DMS79 treated with DMSO at 0.1 percent for 48 hours (cell line): ENCODE measurements at regions not wholly inside any gene's neighbourhood (a gene's known extent, or its start where the extent isn't known, plus 50 kb on each side); places are given as distances from the start of the nearest gene placed in this dataset.

Source experiments
- DNase-seq: peaks from one replicate; lab custom pipeline; 2025; lab: John Stamatoyannopoulos, UW

DNA sequence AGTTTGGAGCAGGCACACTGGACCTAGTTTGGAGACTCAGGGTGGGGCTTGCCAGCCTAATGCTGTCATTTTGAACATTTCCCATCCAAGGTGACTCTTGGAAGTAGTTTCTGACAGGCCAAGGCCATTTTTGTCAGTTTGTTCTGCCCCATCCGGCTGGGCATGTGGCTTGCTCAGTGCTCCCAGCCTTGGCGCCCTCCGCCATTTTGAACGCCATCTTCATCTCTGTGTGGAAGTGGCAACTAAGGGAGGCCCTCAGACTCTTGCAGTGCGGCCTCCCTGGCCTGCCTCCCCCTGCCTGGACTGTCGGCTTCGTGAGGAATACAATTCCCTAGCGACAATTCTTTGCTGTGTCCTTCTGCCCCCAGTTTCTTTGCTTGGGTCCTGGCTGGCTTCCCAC lies 150.6 kb upstream of the RGMA start:
- DNase-seq: no peak

DNA sequence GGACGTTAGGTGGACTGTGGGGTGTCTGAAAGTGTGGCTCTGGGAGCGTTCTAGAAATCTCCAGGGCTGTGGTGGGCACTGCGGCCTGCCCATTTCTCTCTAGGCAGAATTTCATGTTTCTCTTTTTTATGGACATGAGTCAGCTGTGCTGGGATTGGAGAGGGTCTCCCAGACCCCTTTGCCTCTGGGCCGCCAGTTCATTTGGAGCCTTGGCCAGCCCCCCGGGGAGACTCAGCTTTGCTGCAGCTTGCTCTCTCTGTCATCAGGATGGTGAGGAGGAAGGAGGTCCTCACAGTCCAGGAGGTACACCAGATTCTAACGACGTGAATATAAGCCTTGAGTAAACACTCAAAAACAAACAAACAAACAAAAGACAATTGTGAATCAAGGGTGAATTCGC lies 149.6 kb upstream of the RGMA start:
- no peak for DNase-seq

DNA sequence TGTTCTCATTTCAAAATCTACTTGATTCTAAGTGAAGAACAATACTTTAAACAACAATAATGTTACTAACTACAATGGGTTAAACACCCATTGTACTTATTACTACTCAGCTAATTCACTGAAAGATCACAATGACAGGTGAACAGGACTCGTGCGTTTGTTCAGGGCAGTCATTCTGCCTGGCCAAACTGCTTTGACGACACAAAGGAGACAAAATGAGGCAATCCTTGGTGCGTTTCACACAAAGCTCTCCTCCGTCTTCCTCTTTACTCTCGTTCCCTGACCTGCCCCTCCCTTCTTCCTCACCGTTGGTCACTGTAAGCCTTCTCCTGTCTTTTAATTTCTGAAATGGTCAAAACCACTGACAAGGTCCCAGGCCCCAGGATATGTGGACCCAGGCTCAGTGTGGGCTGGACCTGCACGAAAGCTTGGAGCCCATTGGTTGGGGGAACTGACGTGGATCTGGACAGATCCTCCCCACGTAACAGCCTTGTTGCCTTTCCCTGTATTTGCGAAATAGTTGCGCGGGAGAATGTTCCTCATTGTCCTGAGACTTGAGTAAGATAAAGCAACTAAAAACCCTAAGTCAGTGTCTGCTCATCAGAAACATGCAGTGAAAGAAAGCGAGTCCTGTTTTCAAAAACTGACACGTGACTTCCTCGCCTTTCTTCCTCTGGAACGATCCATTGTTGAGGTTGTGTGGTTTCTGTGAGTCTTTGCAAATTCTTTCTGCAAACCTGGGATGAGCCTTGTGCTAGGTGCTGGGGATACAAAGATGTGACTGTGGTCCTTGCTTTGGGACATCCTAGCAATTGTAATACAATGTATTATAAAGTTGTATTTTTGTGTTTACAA lies 147.1 kb upstream of the RGMA start:
- no peak for DNase-seq

DNA sequence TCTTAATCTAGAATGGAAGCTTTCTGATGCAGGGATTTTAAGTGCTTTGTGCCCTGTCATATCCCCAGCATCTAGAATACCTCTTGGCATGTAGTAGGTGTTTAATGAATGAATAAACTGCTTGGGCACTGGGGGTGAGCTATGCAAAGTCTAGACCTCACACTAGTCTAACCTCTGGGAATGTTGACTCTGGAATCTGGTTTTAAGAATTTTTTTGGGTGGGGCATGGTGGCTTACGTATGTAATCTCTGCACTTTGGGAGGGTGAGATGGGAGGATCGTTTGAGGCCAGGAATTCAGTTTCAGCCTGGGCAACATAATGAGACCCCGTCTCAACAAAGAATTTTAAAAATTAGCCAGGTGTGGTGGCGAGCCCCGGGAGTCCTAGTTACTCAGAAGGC lies 146.3 kb upstream of the RGMA start:
- DNase-seq: no peak

DNA sequence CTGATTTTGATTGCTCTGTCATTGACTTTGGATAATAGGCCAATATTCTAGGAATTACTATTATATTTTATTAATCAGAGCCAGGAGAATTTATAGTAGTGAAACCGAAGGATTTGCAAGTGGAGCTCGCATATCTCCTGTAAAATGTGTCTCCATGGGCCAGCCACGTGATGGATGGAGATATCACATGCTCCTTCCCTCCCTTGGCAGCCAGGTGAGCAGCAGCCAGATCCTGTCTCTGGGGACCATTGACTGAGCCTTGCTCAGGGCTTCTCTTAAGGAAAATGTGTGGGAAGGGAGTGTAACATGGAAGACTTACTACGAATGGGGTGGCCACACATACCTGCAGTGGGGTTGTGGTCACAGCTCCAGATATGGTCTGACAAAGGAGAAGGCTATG lies 144.7 kb upstream of the RGMA start:
- DNase-seq: no peak

DNA sequence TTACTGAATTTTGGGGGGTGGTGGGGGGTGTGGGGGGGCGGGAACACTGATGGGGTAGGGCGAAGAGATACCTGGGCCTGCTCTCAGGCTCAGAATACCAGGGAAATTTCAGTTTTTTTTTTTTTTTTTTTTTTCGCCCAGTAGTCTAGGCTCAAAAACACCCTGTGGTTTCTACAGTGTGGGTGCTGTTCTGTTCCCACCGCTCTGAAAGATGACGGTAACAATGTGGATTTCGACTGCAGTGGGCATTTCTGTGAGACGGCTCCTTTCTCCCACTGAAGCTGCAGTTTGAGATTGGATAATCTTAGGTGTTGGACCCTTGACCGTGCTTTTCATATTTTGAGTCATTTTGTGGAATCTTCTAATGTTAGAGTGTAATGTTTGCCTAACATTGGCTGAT lies 143.8 kb upstream of the RGMA start:
- no peak for DNase-seq

DNA sequence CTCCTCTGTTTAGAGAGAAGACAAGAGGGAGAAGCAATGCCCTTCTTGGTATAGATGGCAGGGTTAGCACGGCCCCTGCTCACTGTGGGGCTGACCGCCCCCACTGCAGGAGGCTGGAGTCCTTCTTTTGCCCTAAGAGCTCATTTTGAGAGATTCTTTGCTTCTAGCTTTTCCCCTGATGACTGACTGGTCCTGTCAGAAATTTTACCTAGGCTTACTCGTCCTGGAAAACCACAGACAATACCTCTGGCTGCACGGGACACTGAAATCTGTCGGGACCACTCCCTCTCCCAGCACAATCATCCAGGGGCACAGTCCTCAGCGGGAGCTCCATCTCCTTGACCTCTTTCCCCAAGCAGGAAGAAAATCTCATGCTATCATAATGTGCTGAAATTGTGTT lies 143.0 kb upstream of the RGMA start:
- no peak for DNase-seq

DNA sequence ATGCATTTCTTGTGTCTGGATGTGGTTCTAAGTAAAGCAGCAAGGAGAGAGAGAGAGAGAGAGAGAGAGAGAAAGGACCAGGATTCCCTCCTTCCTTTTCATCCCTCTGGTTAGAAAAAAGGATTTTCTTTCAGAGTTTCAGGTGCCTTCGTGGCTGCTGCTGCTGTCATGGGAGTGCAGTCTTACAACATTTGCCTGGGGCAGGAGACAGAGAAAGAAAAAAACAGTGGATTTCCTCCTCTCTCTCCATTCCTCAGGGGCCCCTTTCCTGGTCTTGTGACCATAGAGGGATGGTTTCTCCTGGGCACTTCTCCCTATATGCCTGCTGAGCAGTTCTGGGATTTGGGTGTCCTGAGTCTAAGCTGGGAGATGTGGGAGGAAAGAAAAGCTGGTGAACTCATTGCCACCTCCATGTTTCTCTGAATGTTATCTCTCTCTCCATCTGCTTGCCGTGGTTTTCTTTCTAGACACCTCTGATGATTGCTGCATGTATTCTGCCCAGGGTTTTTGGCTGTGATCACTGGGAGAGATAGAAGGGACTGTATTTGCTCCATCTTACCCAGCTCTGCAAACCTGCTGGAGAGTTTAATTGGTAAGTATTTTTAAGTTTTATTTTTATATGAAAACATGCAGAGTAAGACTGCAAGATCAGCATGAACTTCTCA lies 142.4 kb upstream of the RGMA start:
- no peak for DNase-seq

DNA sequence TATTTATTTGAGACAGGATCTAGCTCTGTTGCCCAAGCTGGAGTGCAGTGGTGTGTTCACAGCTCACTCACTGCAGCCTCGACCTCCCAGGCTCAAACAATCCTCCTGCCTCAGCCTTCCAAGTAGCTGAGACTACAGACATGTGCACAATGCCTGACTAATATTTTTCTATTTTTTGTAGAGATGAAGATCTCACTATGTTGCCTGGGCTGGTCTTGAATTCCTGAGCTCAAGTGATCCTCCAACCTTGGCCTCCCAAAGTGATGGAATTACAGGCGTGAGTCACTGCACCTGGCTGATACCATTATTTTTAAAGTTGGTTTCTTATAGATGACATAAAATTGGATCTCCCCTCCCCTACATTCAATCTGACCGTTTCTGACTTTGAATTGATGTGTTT lies 139.5 kb upstream of the RGMA start:
- no peak for DNase-seq

DNA sequence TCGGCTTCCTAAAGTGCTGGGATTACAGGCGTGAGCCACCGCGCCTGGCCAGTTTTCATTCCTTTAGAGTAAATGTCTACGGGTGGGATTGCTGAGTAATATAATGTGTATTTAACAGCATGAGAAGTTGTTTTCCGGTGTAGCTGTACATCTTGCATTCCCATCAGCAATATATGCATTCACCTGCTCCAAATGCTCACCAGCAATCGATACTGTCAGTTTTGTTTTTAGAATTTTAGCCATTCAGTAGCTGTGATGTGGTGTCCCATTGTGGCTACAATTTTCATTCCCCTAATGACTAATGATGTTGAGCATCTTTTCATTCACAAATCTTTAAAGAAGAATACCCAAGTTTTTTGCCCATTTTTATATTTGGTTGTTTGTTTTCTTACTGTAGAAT lies 134.8 kb upstream of the RGMA start:
- DNase-seq: no peak

DNA sequence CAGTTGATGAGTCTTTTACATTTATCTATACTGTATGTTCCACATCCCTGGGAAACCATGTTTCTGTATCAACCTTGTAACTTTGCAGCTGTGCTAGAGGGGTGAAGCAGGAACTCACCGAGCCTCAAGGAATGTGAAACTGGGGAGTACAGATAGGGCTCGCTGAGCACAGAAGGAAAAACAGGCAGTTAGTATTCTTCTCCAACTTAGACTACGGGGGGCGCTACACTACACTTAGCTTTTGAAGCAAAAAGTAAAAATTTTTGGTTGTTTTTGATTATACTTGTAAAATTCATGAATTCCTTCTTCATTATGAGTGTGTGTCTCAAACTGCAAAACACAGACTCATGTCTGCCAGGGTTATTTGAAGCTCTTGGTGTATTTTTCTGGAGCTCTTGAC lies 132.7 kb upstream of the RGMA start:
- DNase-seq: no peak

DNA sequence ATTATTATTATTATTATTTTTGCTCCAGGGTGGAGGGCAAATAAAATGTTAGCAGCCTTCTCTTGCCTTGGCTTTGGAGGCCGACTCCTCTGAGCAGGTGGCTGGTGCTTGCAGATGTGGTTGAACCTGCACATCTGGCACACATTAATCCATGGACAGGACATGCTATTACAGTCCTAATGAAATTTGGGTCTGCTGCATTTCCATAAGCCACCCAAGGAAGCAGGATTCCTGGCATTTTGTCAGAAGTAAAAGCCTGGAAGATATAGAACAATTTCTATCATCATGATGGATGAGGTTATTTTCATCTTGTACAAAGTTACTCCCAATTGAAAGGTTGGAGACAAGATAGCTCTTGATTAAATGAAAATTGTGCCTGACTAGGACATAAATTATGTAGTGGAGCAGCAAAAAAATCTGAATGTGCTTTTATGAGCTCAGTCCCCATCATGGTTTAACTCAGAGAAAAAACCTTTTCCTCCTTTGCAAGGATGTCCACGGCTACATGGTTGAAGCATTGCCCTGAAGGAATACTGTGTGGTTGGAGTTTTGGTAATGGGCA lies 130.9 kb upstream of the RGMA start:
- DNase-seq: no peak

DNA sequence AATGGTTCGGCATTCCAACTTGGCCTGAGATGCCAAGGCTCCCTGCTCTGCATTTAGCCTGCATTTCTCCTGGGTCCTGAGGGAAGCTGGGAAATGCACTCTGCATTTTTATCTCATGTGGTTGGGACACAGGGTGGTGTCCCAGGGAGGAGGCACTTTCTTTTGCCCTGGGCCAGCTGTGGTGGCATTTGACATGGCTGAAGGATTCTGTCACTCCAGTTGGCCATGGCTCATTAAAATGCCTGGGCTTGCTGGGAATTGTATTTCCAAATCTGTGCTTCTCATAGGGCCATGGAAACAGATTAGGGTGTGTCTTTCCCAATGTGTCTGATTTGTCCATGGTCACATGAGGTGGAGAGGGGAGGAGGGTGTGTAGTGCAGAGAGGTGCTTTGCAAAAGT lies 128.3 kb upstream of the RGMA start:
- DNase-seq: no peak

DNA sequence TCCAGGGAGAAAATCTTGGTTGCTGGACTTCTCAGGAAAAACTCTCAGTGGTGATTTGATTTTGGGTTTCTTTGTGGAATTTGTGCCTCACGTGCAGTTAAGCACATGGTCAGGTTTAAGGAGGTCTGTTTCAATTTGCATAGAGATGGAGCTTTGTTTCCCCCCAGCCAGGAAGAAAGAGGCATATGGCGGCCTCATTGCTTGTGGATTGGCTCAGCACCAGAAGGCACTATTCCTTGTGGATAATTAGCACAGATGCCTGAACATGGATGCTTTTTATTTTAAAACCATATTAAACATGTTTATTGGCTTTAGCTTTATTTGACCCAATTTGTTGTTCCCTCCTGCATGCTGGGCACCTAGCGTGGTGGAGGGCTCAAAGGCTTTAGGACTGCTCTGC lies 125.1 kb upstream of the RGMA start:
- DNase-seq: no peak

DNA sequence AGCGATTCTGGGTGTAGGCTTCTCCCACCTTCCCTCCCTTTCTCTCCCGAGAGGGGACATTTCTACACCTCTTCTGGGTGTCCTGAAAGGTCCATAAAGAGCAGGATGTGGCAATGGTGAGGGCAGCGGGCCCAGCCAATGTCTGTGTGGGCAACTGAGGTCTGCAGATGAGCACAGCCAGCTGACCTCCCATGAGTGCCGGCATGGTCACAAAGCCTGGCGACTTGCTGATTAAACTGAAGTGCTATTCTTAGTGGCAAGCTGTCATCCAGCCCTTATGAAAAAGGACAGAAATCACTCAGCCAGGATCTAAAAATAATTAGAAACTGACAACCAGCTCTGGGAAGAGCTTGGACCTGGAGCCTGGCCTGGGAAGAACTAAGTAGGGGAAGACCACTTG lies 124.3 kb upstream of the RGMA start:
- no peak for DNase-seq

DNA sequence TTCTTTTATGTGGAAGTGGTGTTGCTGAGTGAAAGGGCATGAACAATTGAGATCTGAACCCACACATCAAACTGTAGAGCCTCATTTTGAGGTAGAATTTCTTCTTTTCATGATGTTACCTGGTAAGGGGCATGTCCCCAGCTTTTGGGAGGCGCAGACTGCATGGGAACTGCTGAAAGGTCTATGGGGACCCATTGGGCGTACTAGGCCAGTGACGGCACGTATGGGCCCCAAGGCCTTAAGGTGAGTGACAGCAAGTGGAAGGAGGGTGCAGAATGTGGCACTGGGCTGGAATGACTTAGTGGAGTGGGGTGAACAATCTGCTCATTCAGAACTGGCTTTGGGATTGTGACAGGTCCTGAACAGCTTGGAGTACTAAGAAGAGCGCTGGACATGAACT lies 123.6 kb upstream of the RGMA start:
- no peak for DNase-seq

DNA sequence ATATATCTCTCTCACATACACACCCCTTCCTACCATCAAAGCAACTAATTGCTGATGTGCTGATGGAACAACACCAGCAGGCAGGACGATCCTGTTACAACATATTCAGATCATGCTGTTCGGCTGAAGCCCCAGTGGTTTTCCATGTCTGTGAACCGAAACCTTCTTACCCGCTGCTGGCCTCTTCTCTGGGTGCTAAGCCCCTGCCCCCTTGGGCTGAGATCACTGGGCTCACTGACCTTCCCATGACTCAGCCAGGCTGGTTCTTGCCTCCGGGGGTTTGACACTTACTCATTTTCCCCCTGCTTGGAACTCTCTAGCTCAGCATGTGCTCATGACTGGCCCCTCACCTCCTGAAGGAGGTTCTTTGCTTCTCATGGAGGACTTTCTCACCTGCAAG lies 122.0 kb upstream of the RGMA start:
- DNase-seq: no peak

DNA sequence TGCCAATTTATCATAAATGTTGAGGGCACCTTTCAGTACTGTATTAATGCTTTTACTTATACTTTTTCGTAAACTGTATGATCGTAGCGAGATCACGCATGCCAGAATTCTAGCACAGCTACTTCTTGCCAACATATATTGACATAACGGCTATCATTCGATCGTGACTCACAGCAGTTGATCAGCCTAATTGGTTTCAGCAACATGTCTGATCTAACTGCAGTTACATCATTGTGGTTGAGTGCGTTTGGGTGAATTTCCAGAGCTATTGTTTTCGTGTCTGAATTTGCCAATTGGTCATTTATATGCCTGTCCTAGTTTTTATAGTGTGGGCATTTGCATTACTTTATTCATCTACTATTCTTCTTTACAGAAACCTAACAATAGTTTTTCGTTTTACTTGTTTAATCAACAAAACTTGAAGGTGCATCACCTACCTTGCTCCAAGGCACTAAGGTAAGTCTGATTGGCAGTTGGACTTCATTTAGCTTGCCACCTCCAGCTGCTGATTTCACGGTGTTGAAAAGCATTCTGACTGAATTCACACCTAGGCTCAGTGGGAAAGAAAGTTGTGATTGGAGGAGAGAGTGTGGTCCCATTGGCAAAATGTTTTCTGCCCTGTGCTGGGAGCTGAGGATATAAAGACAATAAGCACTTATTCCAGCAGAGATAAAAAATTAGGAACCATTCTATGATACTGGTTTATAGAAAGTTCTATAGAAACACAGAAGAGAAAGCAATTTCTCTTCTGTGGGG lies 120.9 kb upstream of the RGMA start:
- DNase-seq: no peak

DNA sequence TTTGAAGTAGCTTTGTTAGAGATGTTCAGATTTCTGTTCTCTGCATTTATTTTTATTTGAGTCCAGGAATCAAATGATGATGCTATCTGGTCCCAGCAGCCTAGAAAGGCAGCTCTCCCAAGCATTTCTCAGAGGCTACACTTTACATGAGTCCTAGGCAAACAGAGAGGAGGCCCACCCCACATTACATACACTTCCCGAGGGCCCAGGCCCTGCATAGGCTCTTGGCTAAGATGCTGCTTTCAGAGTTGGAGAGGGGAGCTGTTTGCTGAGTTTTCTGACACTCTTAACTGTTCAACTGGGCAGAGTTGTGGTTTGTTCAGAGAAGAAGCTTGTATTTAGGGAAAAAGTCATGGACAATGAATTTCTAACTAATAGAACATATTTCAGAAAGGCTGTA lies 117.9 kb upstream of the RGMA start:
- DNase-seq: no peak

DNA sequence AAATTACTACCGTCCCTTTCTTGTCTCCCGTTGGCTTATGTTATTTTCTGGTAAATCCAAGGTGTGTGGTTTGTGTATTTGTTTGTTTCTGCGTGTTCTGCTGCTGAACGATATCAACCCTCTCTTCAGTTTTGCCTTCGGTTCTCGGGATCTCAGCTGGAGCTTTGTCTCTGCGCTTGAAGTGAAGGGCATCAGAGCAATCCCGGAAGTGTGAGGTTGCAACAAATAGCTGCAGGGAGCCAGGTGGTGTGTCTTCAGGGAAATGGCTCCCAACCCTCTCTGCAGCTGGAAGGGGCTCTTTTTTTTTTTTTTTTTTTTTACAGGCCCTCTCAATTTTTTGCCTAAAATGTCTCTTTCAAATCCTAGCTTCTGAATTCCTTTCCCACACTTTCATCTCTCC lies 116.4 kb upstream of the RGMA start:
- no peak for DNase-seq

DNA sequence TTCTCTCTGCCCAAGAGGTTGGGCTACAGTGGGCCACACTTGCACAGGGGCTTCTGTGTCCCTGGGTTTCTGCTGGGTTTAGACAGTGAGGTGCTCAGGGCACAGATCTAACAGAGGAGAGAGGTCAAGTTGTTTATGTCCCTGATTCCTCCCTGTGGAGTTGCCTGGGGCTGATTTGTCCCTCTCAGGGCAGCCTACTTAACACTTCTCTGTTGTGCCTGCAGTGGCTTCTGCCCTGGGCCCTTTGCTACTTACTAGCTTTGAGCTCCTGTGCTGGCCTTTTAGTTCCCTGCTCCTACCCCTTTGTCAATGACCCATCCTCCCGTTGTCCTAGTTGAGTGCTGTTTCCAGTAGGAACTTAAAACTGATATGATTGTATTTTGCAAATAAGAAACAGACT lies 114.0 kb upstream of the RGMA start:
- no peak for DNase-seq

DNA sequence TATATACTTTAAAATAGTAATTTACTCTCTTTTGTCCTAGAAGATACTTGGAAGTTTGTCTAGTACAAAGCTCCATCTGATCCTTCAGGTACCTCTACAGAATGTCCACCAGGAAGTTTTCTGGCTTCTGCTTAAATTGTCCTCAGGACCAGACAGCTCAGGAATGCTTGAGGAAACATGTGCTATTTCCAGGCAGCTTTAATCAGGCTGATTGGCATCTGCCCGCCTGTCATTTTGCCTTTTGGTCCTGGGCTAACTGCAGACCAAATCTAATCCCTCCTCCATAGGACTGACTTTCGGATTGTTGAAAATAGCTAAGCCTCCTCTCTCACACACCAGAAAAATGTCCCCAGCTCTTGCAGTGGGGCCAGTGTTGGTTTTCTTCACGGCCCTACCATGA lies 113.4 kb upstream of the RGMA start:
- DNase-seq: no peak

DNA sequence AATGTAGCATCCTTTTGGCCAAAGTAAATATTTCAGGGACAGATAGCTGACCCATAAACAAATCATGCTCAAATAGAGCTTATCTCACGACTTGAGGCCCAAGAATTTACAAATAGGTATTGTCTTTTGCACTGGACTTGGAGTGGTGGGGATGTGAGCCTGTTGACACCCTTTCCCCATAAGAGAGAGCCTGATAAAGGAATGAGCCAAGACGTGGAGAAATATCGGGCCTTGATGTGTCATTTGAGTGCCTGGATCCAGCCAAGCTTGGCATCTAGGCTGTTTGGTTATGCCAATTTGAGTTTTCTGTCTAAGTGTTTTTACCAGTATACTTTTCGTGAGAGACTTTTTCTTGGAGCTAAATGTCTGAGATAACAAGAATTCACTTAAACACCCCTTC lies 112.9 kb upstream of the RGMA start:
- no peak for DNase-seq
